OCI-LY7 (cell line): ENCODE measurements at regions not wholly inside any gene's neighbourhood (a gene's known extent, or its start where the extent isn't known, plus 50 kb on each side); places are given as distances from the start of the nearest gene placed in this dataset.

ENCODE experiments used
- EZH2phosphoT487 ChIP-seq: fragments of 200-600 bp; sonication (generic); IDR thresholded peaks from 2 replicates; pipeline ENCODE4 v1.6.1; 2018; ENCODE audit warnings: low read depth, borderline replicate concordance, mild to moderate bottlenecking, mixed run types, antibody characterized with exemption, low read length, moderate library complexity, mixed read lengths
- TF ChIP-seq, protein P1 (sequence below): fragments of 200-600 bp; sonication (generic); conservative IDR thresholded peaks from 2 replicates; pipeline ENCODE4 v1.5.1; 2014; ENCODE audit warnings: mild to moderate bottlenecking, antibody characterized with exemption, low read length, moderate library complexity, mixed read lengths

DNA sequence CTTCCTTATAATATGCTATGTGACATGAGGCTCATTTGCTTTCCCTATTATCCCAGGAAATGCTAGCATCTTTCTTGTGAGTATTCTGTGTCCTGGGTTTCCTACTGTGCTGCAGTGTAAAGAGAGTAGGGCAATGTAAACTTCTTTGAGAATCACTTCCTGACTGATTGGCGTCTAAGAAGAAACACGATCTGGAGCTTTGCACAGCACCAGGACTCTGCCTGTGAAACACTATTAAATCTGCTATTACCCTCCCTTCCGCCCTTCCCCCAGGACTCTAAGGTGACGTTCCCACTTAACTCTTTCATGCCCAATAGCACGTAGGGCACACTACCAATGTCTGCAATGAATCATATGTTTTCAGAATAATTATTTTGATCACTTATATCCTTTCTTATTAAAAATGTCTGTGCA is 607.3 kb upstream of the CITED2 start:
- TF ChIP-seq, protein P1, sequence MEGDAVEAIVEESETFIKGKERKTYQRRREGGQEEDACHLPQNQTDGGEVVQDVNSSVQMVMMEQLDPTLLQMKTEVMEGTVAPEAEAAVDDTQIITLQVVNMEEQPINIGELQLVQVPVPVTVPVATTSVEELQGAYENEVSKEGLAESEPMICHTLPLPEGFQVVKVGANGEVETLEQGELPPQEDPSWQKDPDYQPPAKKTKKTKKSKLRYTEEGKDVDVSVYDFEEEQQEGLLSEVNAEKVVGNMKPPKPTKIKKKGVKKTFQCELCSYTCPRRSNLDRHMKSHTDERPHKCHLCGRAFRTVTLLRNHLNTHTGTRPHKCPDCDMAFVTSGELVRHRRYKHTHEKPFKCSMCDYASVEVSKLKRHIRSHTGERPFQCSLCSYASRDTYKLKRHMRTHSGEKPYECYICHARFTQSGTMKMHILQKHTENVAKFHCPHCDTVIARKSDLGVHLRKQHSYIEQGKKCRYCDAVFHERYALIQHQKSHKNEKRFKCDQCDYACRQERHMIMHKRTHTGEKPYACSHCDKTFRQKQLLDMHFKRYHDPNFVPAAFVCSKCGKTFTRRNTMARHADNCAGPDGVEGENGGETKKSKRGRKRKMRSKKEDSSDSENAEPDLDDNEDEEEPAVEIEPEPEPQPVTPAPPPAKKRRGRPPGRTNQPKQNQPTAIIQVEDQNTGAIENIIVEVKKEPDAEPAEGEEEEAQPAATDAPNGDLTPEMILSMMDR: no peak
- TF ChIP-seq EZH2phosphoT487: no peak
